T-cell (primary cell): ENCODE measurements at regions not wholly inside any gene's neighbourhood (a gene's known extent, or its start where the extent isn't known, plus 50 kb on each side); places are given as distances from the start of the nearest gene placed in this dataset.

Source experiments
- ATAC-seq, 4 experiments: fragments of 200-7000 bp in 3 of 4; fragments of 150-1000 bp in 1 of 4; cut with Tn5 transposase; replicated peaks in 1 of 4; 1 replicate in 3 of 4; 2 replicates in 1 of 4; pipeline ENCODE4 v1.10.0; 2021; ENCODE audit warnings: moderate library complexity in 3 of 4, mild to moderate bottlenecking in 2 of 4, moderate number of reproducible peaks in 1 of 4
- CTCF ChIA-PET, 2 donors: fragments of 300-600 bp; sonication (Branson Sonifier 250); formaldehyde crosslinking; loops; one replicate each; lab custom pipeline; 2022; ENCODE audit warnings: antibody characterized with exemption in 2 of 2; lab: Charles Lee
- POLR2A ChIA-PET, 2 donors: fragments of 300-600 bp; sonication (Branson Sonifier 250); formaldehyde crosslinking; loops; one replicate each; lab custom pipeline; 2022; ENCODE audit warnings: antibody characterized with exemption in 2 of 2; lab: Charles Lee
- DNase-seq, 35 experiments: peaks; one replicate each; pipeline versions ENCODE4 v3.0.0 to v3.0.0-alpha.2; 2013 to 2023
- H3K27ac ChIP-seq: one replicate; pipeline ENCODE4 v1.5.1; 2013; ENCODE audit warnings: low read length
- H3K27me3 ChIP-seq, 2 experiments: replicated peaks in 1 of 2; 1 replicate in 1 of 2; 2 replicates in 1 of 2; pipeline versions ENCODE4 v1.6.1 to v1.7.0; 2013; ENCODE audit warnings: low read length in 1 of 2, mixed read lengths in 1 of 2; ENCODE audit not compliant: control insufficient read depth in 2 of 2, insufficient read depth in 2 of 2; ENCODE audit errors: extremely low read depth in 1 of 2
- H3K36me3 ChIP-seq, 2 donors: 1 replicate in 1 of 2; 2 replicates in 1 of 2; pipeline versions ENCODE4 v1.6.1 to v1.7.0; 2013; ENCODE audit warnings: low read length in 1 of 2; ENCODE audit not compliant: control insufficient read depth in 2 of 2, insufficient read depth in 1 of 2; ENCODE audit errors: extremely low read depth in 1 of 2
- H3K4me1 ChIP-seq, 2 experiments: 1 replicate in 1 of 2; 2 replicates in 1 of 2; pipeline versions ENCODE4 v1.6.1 to v1.7.0; 2013; ENCODE audit warnings: low read length in 2 of 2, mixed read lengths in 1 of 2; ENCODE audit not compliant: insufficient read depth in 2 of 2, control insufficient read depth in 1 of 2; ENCODE audit errors: extremely low read depth in 1 of 2
- H3K4me3 ChIP-seq, 2 donors: 1 replicate in 1 of 2; 2 replicates in 1 of 2; pipeline versions ENCODE4 v1.5.1 to v1.7.0; 2013; ENCODE audit warnings: mild to moderate bottlenecking in 2 of 2, low read length in 1 of 2, moderate library complexity in 1 of 2; ENCODE audit not compliant: control insufficient read depth in 1 of 2; ENCODE audit errors: extremely low read depth in 1 of 2
- H3K9me3 ChIP-seq: 2 replicates; pipeline ENCODE4 v1.7.0; 2013
- H3K27ac Mint-ChIP-seq, 2 donors: one replicate each; pipeline ENCODE4 v1.8.0; 2020 to 2021; ENCODE audit warnings: mild to moderate bottlenecking in 2 of 2, mixed read lengths in 2 of 2
- H3K27me3 Mint-ChIP-seq, 2 donors: one replicate each; pipeline ENCODE4 v1.8.0; 2021 to 2022; ENCODE audit warnings: mixed read lengths in 2 of 2
- H3K36me3 Mint-ChIP-seq: one replicate; pipeline ENCODE4 v1.8.0; 2021; ENCODE audit warnings: mixed read lengths
- H3K4me1 Mint-ChIP-seq, 3 donors: one replicate each; pipeline ENCODE4 v1.8.0; 2020 to 2022; ENCODE audit warnings: mixed read lengths in 3 of 3, mild to moderate bottlenecking in 1 of 3
- H3K4me3 Mint-ChIP-seq, 3 donors: one replicate each; pipeline ENCODE4 v1.8.0; 2020 to 2022; ENCODE audit warnings: mild to moderate bottlenecking in 3 of 3, mixed read lengths in 3 of 3, moderate library complexity in 3 of 3
- H3K9me3 Mint-ChIP-seq, 3 donors: one replicate each; pipeline ENCODE4 v1.8.0; 2020 to 2022; ENCODE audit warnings: mixed read lengths in 3 of 3
- WGBS: methylation state at CpG from one replicate; pipeline ENCODE4 v1.1.5; 2013; ENCODE audit warnings: missing lambda C conversion rate; ENCODE audit not compliant: insufficient coverage; 5-methylcytosine and 5-hydroxymethylcytosine counted together

GRCh38 chr5:167804512-167805220 lies 486.8 kb upstream of the WWC1 start:
- Mint-ChIP-seq H3K9me3 (peaks cover 0 to 8% (median 3%) of the 10 kb centered on the region in 3 donors), H3K27ac (no peak overlapping the region), H3K4me1 (no peaks in the 10 kb centered on the region), H3K36me3 (no peaks in the 10 kb centered on the region), H3K27me3 (no peaks in the 10 kb centered on the region), H3K4me3 (no peak overlapping the region)
- no peaks in the 10 kb centered on the region for H3K27me3 ChIP-seq
- no peak overlapping the region for H3K27ac ChIP-seq
- no peaks in the 10 kb centered on the region for H3K4me1 ChIP-seq
- DNase-seq = no peak
- H3K36me3 ChIP-seq = no peaks in the 10 kb centered on the region
- no peaks in the 10 kb centered on the region for H3K9me3 ChIP-seq
- no peak overlapping the region for H3K4me3 ChIP-seq
- WGBS = 100% methylated on average over 1 of the region's 7 CpGs
- CTCF ChIA-PET = no interaction called here
- POLR2A ChIA-PET = no interaction called here
- no peak for ATAC-seq

- Histone ChIP-seq H3K36me3 (no peaks in the 10 kb centered on the region), H3K27ac (no peak overlapping the region), H3K4me3 (no peak overlapping the region), H3K4me1 (no peaks in the 10 kb centered on the region), H3K27me3 (no peaks in the 10 kb centered on the region), H3K9me3 (no peaks in the 10 kb centered on the region)
- Mint-ChIP-seq H3K4me1 (no peaks in the 10 kb centered on the region), H3K27ac (no peak overlapping the region), H3K9me3 (peaks cover 0 to 3% (median 2%) of the 10 kb centered on the region in 3 donors), H3K27me3 (no peaks in the 10 kb centered on the region), H3K36me3 (no peaks in the 10 kb centered on the region), H3K4me3 (no peak overlapping the region)
- DNase-seq (no peak), ATAC-seq (no peak)
- no CpG with 5 or more reads among the region's 2 CpGs for WGBS
- CTCF ChIA-PET = no interaction called here
- POLR2A ChIA-PET = no interaction called here
Measured at GRCh38 chr5:167810573-167810972, 480.9 kb upstream of the WWC1 start.

- no peaks in the 10 kb centered on the region for H3K4me1 ChIP-seq
- no peaks in the 10 kb centered on the region for H3K9me3 ChIP-seq
- Mint-ChIP-seq H3K27me3 (no peaks in the 10 kb centered on the region), H3K36me3 (no peaks in the 10 kb centered on the region), H3K4me3 (no peak overlapping the region), H3K4me1 (peaks cover 0 to 2% (median 0%) of the 10 kb centered on the region in 3 donors), H3K27ac (no peak overlapping the region), H3K9me3 (peaks cover 2 to 4% (median 3%) of the 10 kb centered on the region in 3 donors)
- no peak overlapping the region for H3K27ac ChIP-seq
- no peak for ATAC-seq
- ChIA-PET POLR2A (no interaction called here), CTCF (no interaction called here)
- H3K27me3 ChIP-seq = no peaks in the 10 kb centered on the region
- H3K36me3 ChIP-seq = no peaks in the 10 kb centered on the region
- no peak overlapping the region for H3K4me3 ChIP-seq
- no peak for DNase-seq
- WGBS = 63% methylated on average over 4 of the region's 4 CpGs
Measured at GRCh38 chr5:167812871-167813270, 478.6 kb upstream of the WWC1 start.

- no peak overlapping the region for H3K4me3 ChIP-seq
- no peak overlapping the region for H3K4me3 Mint-ChIP-seq
- no peaks in the 10 kb centered on the region for H3K36me3 ChIP-seq
- POLR2A ChIA-PET = no interaction called here
- no peak for ATAC-seq
- no peaks in the 10 kb centered on the region for H3K27me3 ChIP-seq
- no peak overlapping the region for H3K27ac Mint-ChIP-seq
- H3K27me3 Mint-ChIP-seq = no peaks in the 10 kb centered on the region
- peaks cover 2 to 4% (median 3%) of the 10 kb centered on the region in 3 donors for H3K9me3 Mint-ChIP-seq
- H3K36me3 Mint-ChIP-seq = no peaks in the 10 kb centered on the region
- H3K4me1 ChIP-seq = no peaks in the 10 kb centered on the region
- no peak for DNase-seq
- peaks cover 0 to 2% (median 0%) of the 10 kb centered on the region in 3 donors for H3K4me1 Mint-ChIP-seq
- CTCF ChIA-PET = no interaction called here
- no peaks in the 10 kb centered on the region for H3K9me3 ChIP-seq
- H3K27ac ChIP-seq = no peak overlapping the region
- WGBS = 78% methylated on average over 1 of the region's 2 CpGs
Measured at GRCh38 chr5:167813389-167813788, 478.1 kb upstream of the WWC1 start.

GRCh38 chr5:167814040-167814439 lies 477.4 kb upstream of the WWC1 start:
- 71% methylated on average over 3 of the region's 6 CpGs for WGBS
- no peaks in the 10 kb centered on the region for H3K9me3 ChIP-seq
- no peak overlapping the region for H3K4me3 ChIP-seq
- Mint-ChIP-seq H3K4me3 (no peak overlapping the region), H3K36me3 (no peaks in the 10 kb centered on the region), H3K9me3 (peaks cover 2 to 4% (median 3%) of the 10 kb centered on the region in 3 donors), H3K27ac (no peak overlapping the region), H3K27me3 (no peaks in the 10 kb centered on the region), H3K4me1 (peaks cover 0 to 2% (median 0%) of the 10 kb centered on the region in 3 donors)
- ATAC-seq = no peak
- CTCF ChIA-PET = no interaction called here
- H3K4me1 ChIP-seq = no peaks in the 10 kb centered on the region
- POLR2A ChIA-PET = no interaction called here
- no peak overlapping the region for H3K27ac ChIP-seq
- H3K36me3 ChIP-seq = no peaks in the 10 kb centered on the region
- no peak for DNase-seq
- no peaks in the 10 kb centered on the region for H3K27me3 ChIP-seq

GRCh38 chr5:167814828-167815227 lies 476.6 kb upstream of the WWC1 start:
- Histone ChIP-seq H3K36me3 (no peaks in the 10 kb centered on the region), H3K27ac (no peak overlapping the region), H3K27me3 (no peaks in the 10 kb centered on the region), H3K4me3 (no peak overlapping the region), H3K4me1 (no peaks in the 10 kb centered on the region), H3K9me3 (no peaks in the 10 kb centered on the region)
- 55% methylated on average over 3 of the region's 4 CpGs for WGBS
- CTCF ChIA-PET = no interaction called here
- Mint-ChIP-seq H3K4me3 (no peak overlapping the region), H3K4me1 (peaks cover 0 to 2% (median 0%) of the 10 kb centered on the region in 3 donors), H3K36me3 (no peaks in the 10 kb centered on the region), H3K9me3 (peaks cover 2 to 4% (median 3%) of the 10 kb centered on the region in 3 donors), H3K27ac (no peak overlapping the region), H3K27me3 (no peaks in the 10 kb centered on the region)
- POLR2A ChIA-PET = no interaction called here
- DNase-seq = no peak
- ATAC-seq = no peak
